Endothelial cell of umbilical vein (primary cell): ENCODE measurements at regions not wholly inside any gene's neighbourhood (a gene's known extent, or its start where the extent isn't known, plus 50 kb on each side); places are given as distances from the start of the nearest gene placed in this dataset.

Experiments
- BruUV-seq: library from RNA; stranded (reverse); fragments of 400-500 nt; replicated peaks from 2 replicates; lab custom pipeline; 2021; lab: Mats Ljungman, UMichigan
- CTCF ChIA-PET: fragments of 300-600, 350-600 bp; sonication (Branson Sonifier 250); formaldehyde crosslinking; loops from one replicate; lab custom pipeline; 2021; ENCODE audit warnings: antibody characterized with exemption, inconsistent platforms; lab: Charles Lee
- POLR2A ChIA-PET: fragments of 300-600, 350-600 bp; sonication (Branson Sonifier 250); formaldehyde crosslinking; loops from one replicate; lab custom pipeline; 2021; ENCODE audit warnings: antibody characterized with exemption, inconsistent platforms; lab: Charles Lee
- DNase-seq: peaks from one replicate; pipeline ENCODE4 v3.0.0-alpha.2; 2011; ENCODE audit warnings: low read depth, low spot score
- FAIRE-seq: peaks from 2 replicates; lab custom pipeline; 2011; peaks lifted over from hg19 to GRCh38; lab: Jason Lieb, UNC
- H2AFZ ChIP-seq: 2 replicates; pipeline ENCODE4 v1.6.0; 2012; ENCODE audit warnings: low read depth, low read length, control low read depth, inconsistent platforms
- H3K27ac ChIP-seq: 2 replicates; pipeline ENCODE4 v1.5.1; 2011; ENCODE audit warnings: low read depth, mild to moderate bottlenecking, control low read depth, low read length, moderate library complexity; ENCODE audit not compliant: insufficient read depth
- H3K27me3 ChIP-seq, 2 experiments: 2 replicates each; pipeline versions ENCODE4 v1.6.0 to v1.6.1; 2011; ENCODE audit warnings: low read length in 2 of 2, mixed read lengths in 1 of 2; ENCODE audit not compliant: control insufficient read depth in 2 of 2, insufficient read depth in 2 of 2
- H3K36me3 ChIP-seq, 2 experiments: 2 replicates in 1 of 2; 3 replicates in 1 of 2; pipeline ENCODE4 v1.5.1; 2011; ENCODE audit warnings: low read length in 2 of 2, mild to moderate bottlenecking in 1 of 2, moderate library complexity in 1 of 2; ENCODE audit not compliant: control insufficient read depth in 2 of 2, insufficient read depth in 2 of 2; ENCODE audit errors: extremely low read depth in 1 of 2
- H3K4me1 ChIP-seq: 3 replicates; pipeline ENCODE4 v1.5.1; 2011; ENCODE audit warnings: mild to moderate bottlenecking, low read length; ENCODE audit not compliant: control insufficient read depth, insufficient read depth; ENCODE audit errors: extremely low read depth
- H3K4me2 ChIP-seq: 2 replicates; pipeline ENCODE4 v1.6.1; 2011; ENCODE audit warnings: low read length, control low read depth, mixed read lengths; ENCODE audit not compliant: insufficient read depth
- H3K4me3 ChIP-seq, 3 experiments: fragments of 200-600 bp in 1 of 3; sonication (generic), shearing (Covaris generic) in 1 of 3; replicated peaks in 1 of 3; 2 replicates each; pipeline ENCODE4 v1.5.1; 2011 to 2016; ENCODE audit warnings: control low read depth in 3 of 3, low read length in 3 of 3, mild to moderate bottlenecking in 2 of 3, inconsistent platforms in 1 of 3, low read depth in 1 of 3, moderate library complexity in 1 of 3; ENCODE audit not compliant: insufficient read depth in 1 of 3
- H3K79me2 ChIP-seq: 2 replicates; pipeline ENCODE4 v1.6.0; 2012; ENCODE audit warnings: low read length, inconsistent platforms; ENCODE audit not compliant: control insufficient read depth, insufficient read depth
- H3K9ac ChIP-seq: replicated peaks from 2 replicates; pipeline ENCODE3; 2011; ENCODE audit warnings: low read length, control low read depth; ENCODE audit not compliant: insufficient read depth; ENCODE audit errors: extremely low read depth
- H3K9me1 ChIP-seq: replicated peaks from 3 replicates; pipeline ENCODE4 v1.6.0; 2011; ENCODE audit warnings: mild to moderate bottlenecking, low read length; ENCODE audit not compliant: control insufficient read depth, insufficient read depth; ENCODE audit errors: extremely low read depth
- H3K9me3 ChIP-seq: replicated peaks from 2 replicates; pipeline ENCODE4 v1.5.1; 2012; ENCODE audit warnings: low read length, inconsistent platforms; ENCODE audit not compliant: control insufficient read depth, insufficient read depth
- H4K20me1 ChIP-seq: replicated peaks from 2 replicates; pipeline ENCODE3; 2011; ENCODE audit warnings: mild to moderate bottlenecking, low read length; ENCODE audit not compliant: control insufficient read depth, insufficient read depth; ENCODE audit errors: extremely low read depth
- CTCF ChIP-seq, 2 donors: IDR thresholded peaks; 1 replicate in 1 of 2; 2 replicates in 1 of 2; pipeline ENCODE4 v1.5.1; 2011; ENCODE audit warnings: low read length in 2 of 2, mild to moderate bottlenecking in 2 of 2, moderate library complexity in 2 of 2, control low read depth in 1 of 2, inconsistent platforms in 1 of 2, low read depth in 1 of 2; ENCODE audit not compliant: insufficient read depth in 1 of 2; ENCODE audit errors: extremely low read depth in 1 of 2
- EZH2 ChIP-seq: IDR thresholded peaks from 2 replicates; pipeline ENCODE4 v1.6.1; 2012; ENCODE audit warnings: borderline replicate concordance, low read depth, mild to moderate bottlenecking, moderate library complexity, low read length, inconsistent platforms; ENCODE audit not compliant: severe bottlenecking
- FOS ChIP-seq: IDR thresholded peaks from 2 replicates; pipeline ENCODE4 v1.6.1; 2011; ENCODE audit warnings: mild to moderate bottlenecking, low read length, moderate library complexity, borderline replicate concordance; ENCODE audit not compliant: insufficient read depth
- GATA2 ChIP-seq: IDR thresholded peaks from 2 replicates; pipeline ENCODE4 v1.7.0; 2011; ENCODE audit warnings: low read depth, mild to moderate bottlenecking, moderate library complexity, mixed read lengths, low read length; ENCODE audit not compliant: insufficient read length, insufficient read depth
- JUN ChIP-seq: IDR thresholded peaks from 2 replicates; pipeline ENCODE4 v1.6.1; 2011; ENCODE audit warnings: borderline replicate concordance, low read depth; ENCODE audit not compliant: insufficient read length, insufficient read depth
- MAX ChIP-seq: IDR thresholded peaks from 2 replicates; pipeline ENCODE4 v1.6.1; 2011; ENCODE audit not compliant: insufficient read depth, insufficient read length
- MYC ChIP-seq: IDR thresholded peaks from one replicate; pipeline ENCODE4 v1.6.1; 2011; ENCODE audit warnings: mild to moderate bottlenecking, low read depth, low read length
- POLR2AphosphoS5 ChIP-seq: IDR thresholded peaks from 2 replicates; pipeline ENCODE4 v1.6.1; 2012; ENCODE audit warnings: low read depth, mild to moderate bottlenecking, control low read depth, low read length, moderate library complexity; ENCODE audit not compliant: insufficient read depth
- dilution Hi-C: fragments of 300-500 bp; cut with MboI; formaldehyde crosslinking; loops from one replicate; pipeline ENCODE4 v1.15.0; 2019; ENCODE audit warnings: low sequenced_read_pairs; ENCODE audit not compliant: extremely low pct_ligation_motif_present
- intact Hi-C: fragments of 100-400 bp; cut with micrococcal nuclease; formaldehyde crosslinking; loops from one replicate; pipeline ENCODE4 v1.10.0; 2022

- H3K4me3 ChIP-seq = no peak overlapping the region
- H3K27me3 ChIP-seq = no peaks in the 10 kb centered on the region
- intact Hi-C loops = no loop called here
- TF ChIP-seq CTCF (IDR thresholded peaks at IDR 0.05; ENCODE audit: extremely low read depth in 1 of 2, insufficient read depth in 1 of 2, low read depth in 1 of 2, low read length in 2 of 2) = no peak
- TF ChIP-seq MYC = no peak
- TF ChIP-seq JUN = no peak
- ChIA-PET CTCF (interaction anchor here (0.5 to 3.2 kb wide), 2 partner anchors 13 to 93 kb away, joined by 4 to 9 read pairs; no protein-coding TSS in a partner anchor), POLR2A (no interaction called here)
- H3K9me1 ChIP-seq = no peaks in the 10 kb centered on the region
- no TSS peak for BruUV-seq
- DNase-seq (no peak), FAIRE-seq (no peak)
- no peaks in the 10 kb centered on the region for H3K4me1 ChIP-seq
- no peak overlapping the region for H3K27ac ChIP-seq
- H3K79me2 ChIP-seq = no peaks in the 10 kb centered on the region
- H3K36me3 ChIP-seq = no peaks in the 10 kb centered on the region
- no peak overlapping the region for H3K4me2 ChIP-seq
- H3K9me3 ChIP-seq = no peaks in the 10 kb centered on the region
- H3K9ac ChIP-seq = no peak overlapping the region
- dilution Hi-C loops = no loop called here
- H4K20me1 ChIP-seq = no peaks in the 10 kb centered on the region
- no peak overlapping the region for H2AFZ ChIP-seq
These were observed 193.9 kb upstream of the AGR3 start for GRCh38 chr7:17075601-17076255.

GRCh38 chr7:17078298-17078697 is 196.5 kb upstream of the AGR3 start:
- Histone ChIP-seq H2AFZ (no peak overlapping the region), H3K36me3 (no peaks in the 10 kb centered on the region), H3K4me3 (no peak overlapping the region), H3K27ac (no peak overlapping the region), H3K27me3 (no peaks in the 10 kb centered on the region), H3K79me2 (no peaks in the 10 kb centered on the region), H3K4me2 (no peak overlapping the region), H3K9ac (no peak overlapping the region), H4K20me1 (no peaks in the 10 kb centered on the region), H3K9me3 (no peaks in the 10 kb centered on the region), H3K4me1 (no peaks in the 10 kb centered on the region), H3K9me1 (no peaks in the 10 kb centered on the region)
- POLR2A ChIA-PET = no interaction called here
- DNase-seq (no peak), FAIRE-seq (no peak)
- intact Hi-C loops (no loop called here), dilution Hi-C loops (no loop called here)
- TF ChIP-seq MAX (no peak), MYC (no peak), EZH2 (no peak), JUN (no peak), GATA2 (no peak), FOS (no peak), POLR2AphosphoS5 (no peak)
- no TSS peak for BruUV-seq
- CTCF ChIA-PET = interaction anchor here (0.9 to 3.2 kb wide), 2 partner anchors 16 to 223 kb away, joined by 3 to 9 read pairs; no protein-coding TSS in a partner anchor
